ENCODE measurements at regions not wholly inside any gene's neighbourhood (a gene's known extent, or its start where the extent isn't known, plus 50 kb on each side); places are given as distances from the start of the nearest gene placed in this dataset.

DNA sequence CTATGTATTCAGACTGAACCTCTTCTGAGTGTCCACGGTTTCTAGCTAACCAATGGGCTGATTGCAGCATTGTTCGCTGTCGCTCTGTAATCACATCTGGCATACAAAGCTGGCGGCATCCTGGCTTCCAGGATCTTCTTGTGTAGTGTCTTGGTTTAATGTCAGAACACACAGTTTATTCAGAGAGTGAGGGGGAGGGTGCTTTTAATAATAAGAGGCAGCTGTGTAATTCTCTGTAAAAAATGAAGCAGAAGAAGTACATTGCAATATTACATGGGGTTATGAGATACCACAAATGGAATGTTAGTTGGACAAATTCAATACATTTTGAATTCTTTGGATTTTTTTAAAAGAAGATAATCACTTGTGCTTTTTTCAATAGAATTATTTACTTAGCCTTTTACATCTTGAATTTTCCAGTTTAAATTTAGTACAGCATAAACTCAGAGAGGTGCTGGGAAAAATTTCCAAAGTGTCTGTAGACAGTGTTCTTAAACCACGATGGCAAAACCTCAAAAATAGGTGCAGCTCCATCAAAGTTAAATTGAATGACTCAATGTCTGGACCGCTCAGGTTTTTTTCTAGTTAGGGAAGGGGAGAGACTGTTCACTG lies 206.0 kb downstream of the PCSK1 start:
- no peak overlapping the region for H3K4me3 ChIP-seq (ENCODE audit: low read length)
- no peak overlapping the region for H2AFZ ChIP-seq (ENCODE audit: low read depth, low read length)
- no peaks in the 10 kb centered on the region for H3K27me3 ChIP-seq (ENCODE audit: insufficient read depth, low read length)
- peaks cover 32% of the 10 kb centered on the region for H3K4me1 ChIP-seq (ENCODE audit: insufficient read depth, low read length)
- H3K36me3 ChIP-seq (ENCODE audit: insufficient read depth, low read length) = no peaks in the 10 kb centered on the region
- no peaks in the 10 kb centered on the region for H3K9me3 ChIP-seq (ENCODE audit: low read length)

DNA sequence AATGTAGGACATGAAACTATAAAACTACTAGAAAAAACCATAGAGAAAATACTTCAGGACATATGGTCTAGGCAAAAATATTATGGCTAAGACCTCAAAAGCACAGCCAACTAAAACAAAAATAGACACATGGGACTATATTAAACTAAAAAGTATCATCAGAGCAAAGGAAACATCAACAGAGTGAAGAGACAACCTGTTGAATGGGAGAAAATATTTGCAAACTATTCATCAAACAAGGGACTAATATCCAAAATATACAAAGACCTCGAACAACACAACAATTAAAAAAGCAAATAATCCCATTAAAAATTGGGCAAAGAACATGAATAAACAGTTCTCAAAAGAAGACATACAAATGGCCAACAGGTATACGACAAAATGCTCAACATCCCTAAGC lies 210.9 kb downstream of the PCSK1 start:
- H2AFZ ChIP-seq (ENCODE audit: low read depth, low read length) = no peak overlapping the region
- H3K9me3 ChIP-seq (ENCODE audit: low read length) = no peaks in the 10 kb centered on the region
- peaks cover 12% of the 10 kb centered on the region for H3K4me1 ChIP-seq (ENCODE audit: insufficient read depth, low read length)
- H3K27me3 ChIP-seq (ENCODE audit: insufficient read depth, low read length) = no peaks in the 10 kb centered on the region
- no peak overlapping the region for H3K4me3 ChIP-seq (ENCODE audit: low read length)
- no peaks in the 10 kb centered on the region for H3K36me3 ChIP-seq (ENCODE audit: insufficient read depth, low read length)

DNA sequence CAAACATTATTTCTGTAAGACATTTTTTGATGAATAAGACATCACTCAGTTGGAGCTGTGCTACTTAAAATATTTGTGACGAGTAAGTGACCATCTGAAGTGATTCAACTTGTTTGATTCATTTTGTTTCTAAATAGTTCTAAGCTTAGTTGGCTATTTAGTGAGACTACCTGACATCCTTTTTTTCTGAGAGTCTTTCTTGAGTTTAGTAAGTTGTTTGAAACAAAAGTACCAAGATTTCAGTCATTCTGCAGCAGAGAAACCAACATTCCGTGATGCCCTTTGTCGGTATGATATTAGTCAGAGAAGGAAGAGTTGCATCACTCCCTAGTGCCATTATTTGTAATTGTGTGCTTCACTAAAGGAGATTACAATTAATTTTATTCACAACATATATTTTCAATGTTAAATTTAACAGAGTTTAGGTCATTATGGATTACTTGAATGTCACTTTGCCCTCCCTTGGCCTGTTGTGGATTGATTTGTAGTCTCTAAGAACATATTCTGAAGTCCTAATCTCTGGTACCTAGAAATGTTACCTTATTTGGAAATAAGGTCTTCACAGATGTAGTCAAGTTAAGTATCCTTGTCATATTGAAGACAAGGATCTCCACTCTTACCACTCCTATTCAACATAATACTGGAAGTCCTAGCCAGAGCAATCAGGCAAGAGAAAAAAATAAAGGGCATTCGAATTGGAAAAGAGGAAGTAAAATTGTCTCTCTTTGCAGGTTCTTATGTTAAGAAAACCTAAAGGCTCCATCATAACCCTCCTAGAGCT lies 212.2 kb downstream of the PCSK1 start:
- H3K27me3 ChIP-seq (ENCODE audit: insufficient read depth, low read length) = no peaks in the 10 kb centered on the region
- peaks cover 6% of the 10 kb centered on the region for H3K4me1 ChIP-seq (ENCODE audit: insufficient read depth, low read length)
- H2AFZ ChIP-seq (ENCODE audit: low read depth, low read length) = no peak overlapping the region

DNA sequence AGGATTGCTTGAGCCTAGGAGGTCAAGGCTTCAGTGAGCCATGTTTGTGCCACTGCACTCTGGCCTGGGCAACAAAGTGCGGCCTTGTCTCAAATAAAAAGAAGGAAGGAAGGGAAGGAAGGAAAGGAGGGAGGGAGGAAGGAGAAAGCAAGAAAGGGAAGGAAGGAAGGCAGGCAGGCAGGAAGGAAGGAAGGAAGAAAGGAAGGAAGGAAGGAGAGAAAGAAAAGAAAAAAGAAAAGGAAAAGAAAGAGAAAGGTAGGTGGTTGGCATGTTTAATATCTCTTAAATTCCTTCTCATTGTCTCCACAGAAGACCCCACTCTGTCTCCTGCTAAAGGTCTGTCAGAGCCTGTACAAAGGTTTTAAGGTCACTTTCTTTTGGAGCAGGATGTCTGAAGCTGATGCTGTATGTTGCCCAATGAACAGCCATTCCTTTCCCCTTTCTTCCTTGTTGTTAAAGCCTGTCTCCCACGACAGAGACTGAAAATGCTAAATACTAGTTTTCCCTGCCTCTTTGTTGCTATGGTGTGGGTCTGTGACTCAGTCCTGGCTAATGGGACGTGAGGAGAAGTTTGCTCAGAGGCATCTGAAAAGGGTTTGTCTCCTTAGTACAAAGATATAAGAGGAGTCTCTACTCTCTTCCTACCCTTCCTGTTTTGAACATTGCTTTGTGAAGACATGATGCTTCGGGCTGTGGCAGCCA lies 213.3 kb downstream of the PCSK1 start:
- H3K4me3 ChIP-seq (ENCODE audit: low read length) = no peak overlapping the region

More for the DNA sequence above, 212.2 kb downstream of the PCSK1 start:
- Histone ChIP-seq H3K4me3 (ENCODE audit: low read length) (no peak overlapping the region), H3K9me3 (ENCODE audit: low read length) (no peaks in the 10 kb centered on the region), H3K36me3 (ENCODE audit: insufficient read depth, low read length) (no peaks in the 10 kb centered on the region)

DNA sequence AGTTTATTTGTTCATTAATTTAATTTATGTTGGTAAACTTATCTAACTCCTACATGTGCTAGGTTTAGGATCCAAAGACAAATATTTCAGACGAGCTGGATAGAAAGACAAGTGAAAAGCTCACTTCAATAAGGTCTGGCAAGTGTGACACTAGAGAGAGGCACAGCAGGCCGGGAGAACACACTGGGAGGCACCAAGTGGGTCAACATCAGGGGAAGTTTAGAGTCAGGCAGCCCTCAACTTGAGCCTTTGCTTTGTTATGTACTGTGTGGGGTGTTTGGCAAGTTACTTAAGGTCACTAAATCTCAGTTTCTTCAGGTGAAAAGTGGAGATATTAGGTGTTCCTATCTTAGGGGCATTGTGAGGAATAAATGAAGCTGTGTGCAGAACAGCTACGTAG lies 214.4 kb downstream of the PCSK1 start:
- H3K9me3 ChIP-seq (ENCODE audit: low read length) = no peaks in the 10 kb centered on the region
- no peak overlapping the region for H2AFZ ChIP-seq (ENCODE audit: low read depth, low read length)
- no peaks in the 10 kb centered on the region for H3K27me3 ChIP-seq (ENCODE audit: insufficient read depth, low read length)

More for the DNA sequence above, 213.3 kb downstream of the PCSK1 start:
- Histone ChIP-seq H3K27me3 (ENCODE audit: insufficient read depth, low read length) (no peaks in the 10 kb centered on the region), H3K4me1 (ENCODE audit: insufficient read depth, low read length) (peaks cover 6% of the 10 kb centered on the region), H3K36me3 (ENCODE audit: insufficient read depth, low read length) (no peaks in the 10 kb centered on the region), H2AFZ (ENCODE audit: low read depth, low read length) (no peak overlapping the region), H3K9me3 (ENCODE audit: low read length) (no peaks in the 10 kb centered on the region)

DNA sequence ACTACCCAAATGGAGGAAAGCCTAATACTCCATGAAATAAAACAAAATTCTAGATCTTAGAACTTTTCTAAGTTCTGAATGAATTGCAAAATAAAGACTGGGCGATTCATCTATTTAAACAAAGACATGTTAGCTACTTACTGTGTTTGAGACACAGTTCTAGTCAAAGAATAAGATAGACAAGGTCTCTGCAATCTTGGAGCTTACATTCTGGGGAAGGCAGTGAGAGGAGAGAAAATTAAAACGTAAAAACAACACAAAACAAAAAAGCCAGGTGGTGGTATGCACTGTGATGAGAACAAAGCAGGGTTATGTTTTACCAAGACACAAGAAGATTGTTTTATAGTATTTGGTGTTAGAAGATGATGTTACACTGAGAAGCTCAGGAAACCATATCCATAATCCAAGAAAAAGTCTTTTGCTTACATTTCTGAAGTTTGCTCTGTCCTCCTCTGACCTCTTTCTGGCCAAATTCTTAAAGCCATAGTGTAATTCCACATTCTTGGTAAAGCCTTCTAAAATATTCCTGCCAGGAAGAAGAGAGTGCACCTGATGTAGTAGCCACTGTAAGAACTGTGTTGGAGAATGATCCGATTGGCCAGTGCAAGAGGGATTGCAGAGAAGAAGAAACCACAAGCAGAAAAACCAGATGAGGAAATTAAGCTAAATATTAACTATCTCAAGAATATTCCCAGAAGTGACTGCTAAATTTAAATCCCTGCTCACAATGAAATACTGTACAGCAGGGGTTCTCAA lies 218.4 kb downstream of the PCSK1 start:
- Histone ChIP-seq H3K9me3 (ENCODE audit: low read length) (no peaks in the 10 kb centered on the region), H2AFZ (ENCODE audit: low read depth, low read length) (no peak overlapping the region), H3K4me1 (ENCODE audit: insufficient read depth, low read length) (peaks cover under 1% of the 10 kb centered on the region), H3K27me3 (ENCODE audit: insufficient read depth, low read length) (no peaks in the 10 kb centered on the region), H3K4me3 (ENCODE audit: low read length) (no peak overlapping the region), H3K36me3 (ENCODE audit: insufficient read depth, low read length) (no peaks in the 10 kb centered on the region)

More for the DNA sequence above, 214.4 kb downstream of the PCSK1 start:
- Histone ChIP-seq H3K36me3 (ENCODE audit: insufficient read depth, low read length) (no peaks in the 10 kb centered on the region), H3K4me1 (ENCODE audit: insufficient read depth, low read length) (peaks cover 6% of the 10 kb centered on the region), H3K4me3 (ENCODE audit: low read length) (no peak overlapping the region)

DNA sequence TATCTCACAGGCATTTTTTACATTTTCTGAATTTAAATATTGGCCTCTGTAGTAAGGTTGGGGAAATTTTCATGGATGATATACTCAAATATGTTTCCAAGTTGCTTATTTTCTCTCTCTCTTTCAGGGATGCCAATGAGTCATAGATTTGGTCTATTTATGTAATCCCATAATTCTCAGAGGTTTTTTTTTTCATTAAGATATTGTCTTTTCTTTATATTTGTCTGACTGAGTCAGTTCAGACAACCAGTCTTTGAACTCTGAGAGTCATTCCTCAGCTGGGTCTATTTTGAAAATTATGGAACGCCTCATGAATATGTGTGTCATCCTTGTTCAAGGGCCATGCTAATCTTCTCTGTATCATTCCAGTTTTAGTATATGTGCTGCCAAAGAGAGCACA lies 223.2 kb downstream of the PCSK1 start:
- no peaks in the 10 kb centered on the region for H3K36me3 ChIP-seq (ENCODE audit: insufficient read depth, low read length)
- no peak overlapping the region for H3K4me3 ChIP-seq (ENCODE audit: low read length)
- H3K4me1 ChIP-seq (ENCODE audit: insufficient read depth, low read length) = no peaks in the 10 kb centered on the region
- no peaks in the 10 kb centered on the region for H3K27me3 ChIP-seq (ENCODE audit: insufficient read depth, low read length)
- no peaks in the 10 kb centered on the region for H3K9me3 ChIP-seq (ENCODE audit: low read length)
- H2AFZ ChIP-seq (ENCODE audit: low read depth, low read length) = no peak overlapping the region

DNA sequence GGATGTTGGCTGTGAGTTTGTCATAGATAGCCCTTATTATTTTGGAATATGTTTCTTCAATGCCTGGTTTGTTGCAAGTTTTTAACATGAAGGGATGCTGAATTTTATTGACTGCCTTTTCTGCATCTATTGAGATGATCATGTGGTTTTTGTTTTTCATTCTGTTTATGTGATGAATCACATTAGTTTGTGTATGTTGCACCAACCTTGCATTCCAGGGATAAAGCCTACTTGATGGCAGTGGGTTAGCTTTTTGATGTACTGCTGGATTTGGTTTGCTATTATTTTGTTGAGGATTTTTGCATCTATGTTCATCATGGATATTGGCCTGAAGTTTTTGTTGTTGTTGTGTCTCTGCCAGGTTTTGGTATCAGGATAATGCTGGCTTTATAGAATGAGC lies 225.6 kb downstream of the PCSK1 start:
- H3K9me3 ChIP-seq (ENCODE audit: low read length) = no peaks in the 10 kb centered on the region
- no peaks in the 10 kb centered on the region for H3K4me1 ChIP-seq (ENCODE audit: insufficient read depth, low read length)
- no peak overlapping the region for H3K4me3 ChIP-seq (ENCODE audit: low read length)
- no peaks in the 10 kb centered on the region for H3K27me3 ChIP-seq (ENCODE audit: insufficient read depth, low read length)
- no peak overlapping the region for H2AFZ ChIP-seq (ENCODE audit: low read depth, low read length)
- H3K36me3 ChIP-seq (ENCODE audit: insufficient read depth, low read length) = no peaks in the 10 kb centered on the region

DNA sequence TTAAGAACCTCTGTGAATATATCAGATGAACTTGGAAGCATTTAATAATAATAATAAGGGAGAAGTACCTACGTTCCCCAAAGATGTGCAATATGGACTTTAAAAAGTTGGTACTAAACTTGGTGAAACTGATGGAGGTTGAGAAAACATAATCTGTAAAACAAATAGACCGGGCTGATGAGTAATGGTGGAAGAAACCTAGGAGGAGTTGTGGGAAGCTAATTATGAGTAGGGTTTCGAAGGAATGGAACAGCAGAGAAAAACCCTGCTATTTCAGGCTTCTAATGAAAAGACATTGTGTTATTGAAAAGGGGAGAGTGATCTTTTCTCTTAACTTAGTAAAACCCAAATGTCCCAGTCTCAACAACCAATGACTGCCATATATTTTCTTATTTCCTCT lies 229.3 kb downstream of the PCSK1 start:
- Histone ChIP-seq H3K9me3 (ENCODE audit: low read length) (no peaks in the 10 kb centered on the region), H3K4me3 (ENCODE audit: low read length) (no peak overlapping the region), H3K27me3 (ENCODE audit: insufficient read depth, low read length) (no peaks in the 10 kb centered on the region), H3K36me3 (ENCODE audit: insufficient read depth, low read length) (no peaks in the 10 kb centered on the region), H2AFZ (ENCODE audit: low read depth, low read length) (no peak overlapping the region), H3K4me1 (ENCODE audit: insufficient read depth, low read length) (no peaks in the 10 kb centered on the region)

DNA sequence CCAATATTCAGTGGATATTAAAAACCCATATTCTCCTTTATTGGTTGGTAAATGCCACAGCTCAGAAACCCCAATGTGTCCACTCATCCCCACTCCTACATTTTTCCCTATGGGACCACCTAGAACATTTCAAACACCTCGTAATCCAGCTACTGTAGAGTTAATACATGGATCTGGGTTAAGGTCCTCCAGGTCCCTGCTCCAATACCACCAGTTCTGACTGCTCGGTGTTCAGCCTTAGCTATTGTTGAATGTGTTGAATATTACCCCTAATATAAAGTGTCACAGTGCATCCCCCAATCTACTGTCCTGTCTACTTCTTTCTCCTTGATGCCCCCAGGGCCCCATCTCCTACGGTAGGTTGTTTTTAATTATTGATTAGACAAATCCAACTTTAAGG lies 231.5 kb downstream of the PCSK1 start:
- Histone ChIP-seq H3K9me3 (ENCODE audit: low read length) (no peaks in the 10 kb centered on the region), H2AFZ (ENCODE audit: low read depth, low read length) (no peak overlapping the region), H3K36me3 (ENCODE audit: insufficient read depth, low read length) (no peaks in the 10 kb centered on the region), H3K27me3 (ENCODE audit: insufficient read depth, low read length) (no peaks in the 10 kb centered on the region), H3K4me3 (ENCODE audit: low read length) (no peak overlapping the region), H3K4me1 (ENCODE audit: insufficient read depth, low read length) (no peaks in the 10 kb centered on the region)

DNA sequence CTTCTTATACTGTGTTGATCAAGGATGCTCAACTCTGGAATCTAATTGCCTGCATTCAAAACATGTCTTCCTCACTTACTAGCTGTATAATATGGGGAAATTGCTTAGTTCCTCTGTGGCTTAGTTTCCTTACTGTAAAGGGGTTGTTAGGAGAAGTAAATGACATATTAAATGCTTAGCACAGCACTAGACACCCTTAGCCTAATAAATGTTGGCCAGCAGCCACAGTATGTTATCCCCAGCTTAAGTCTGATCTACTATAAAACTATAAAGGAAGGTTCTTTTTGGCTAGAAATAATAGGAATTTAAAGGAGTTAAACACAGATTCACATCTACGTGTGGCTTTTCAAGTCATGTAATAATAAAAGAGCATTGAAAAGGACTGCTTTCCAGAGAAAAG lies 232.4 kb downstream of the PCSK1 start:
- Histone ChIP-seq H3K4me3 (ENCODE audit: low read length) (no peak overlapping the region), H3K4me1 (ENCODE audit: insufficient read depth, low read length) (no peaks in the 10 kb centered on the region), H3K9me3 (ENCODE audit: low read length) (no peaks in the 10 kb centered on the region), H2AFZ (ENCODE audit: low read depth, low read length) (no peak overlapping the region), H3K36me3 (ENCODE audit: insufficient read depth, low read length) (no peaks in the 10 kb centered on the region), H3K27me3 (ENCODE audit: insufficient read depth, low read length) (no peaks in the 10 kb centered on the region)

DNA sequence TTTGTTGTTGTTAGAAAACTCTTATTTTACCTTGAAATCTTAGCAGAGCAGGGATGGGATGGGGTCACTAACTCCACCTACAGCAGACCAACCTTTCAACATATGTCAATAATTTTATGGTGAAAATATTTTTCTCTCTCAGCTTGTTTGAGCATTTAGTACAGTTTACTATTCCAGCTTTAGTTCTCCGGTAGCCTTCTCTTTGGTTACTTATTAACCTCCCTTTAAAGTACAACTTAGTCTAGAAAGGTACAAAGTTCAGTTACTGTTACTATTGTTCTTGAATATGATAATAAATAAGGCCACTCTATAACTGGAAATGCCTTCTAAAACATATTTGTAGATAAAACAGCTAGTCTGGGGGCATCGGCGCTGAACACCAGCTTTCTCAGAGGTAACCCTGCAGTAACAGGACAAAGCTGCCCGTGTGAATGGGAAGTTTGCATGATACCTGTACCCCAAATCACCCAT lies 233.3 kb downstream of the PCSK1 start:
- no peak overlapping the region for H3K4me3 ChIP-seq (ENCODE audit: low read length)
- no peaks in the 10 kb centered on the region for H3K27me3 ChIP-seq (ENCODE audit: insufficient read depth, low read length)
- no peaks in the 10 kb centered on the region for H3K9me3 ChIP-seq (ENCODE audit: low read length)
- no peaks in the 10 kb centered on the region for H3K36me3 ChIP-seq (ENCODE audit: insufficient read depth, low read length)
- H3K4me1 ChIP-seq (ENCODE audit: insufficient read depth, low read length) = no peaks in the 10 kb centered on the region
- no peak overlapping the region for H2AFZ ChIP-seq (ENCODE audit: low read depth, low read length)

All from neuron (in vitro differentiated cells).